ENCODE measurements at regions not wholly inside any gene's neighbourhood (a gene's known extent, or its start where the extent isn't known, plus 50 kb on each side); places are given as distances from the start of the nearest gene placed in this dataset.

- ChIA-PET RAD21 (ENCODE audit: unreplicated experiment) (no interaction called here), CTCF (no interaction called here), POLR2A (interaction anchor here (0.8 kb wide), 1 partner anchor 149 kb away, joined by 3 read pairs; the partner anchor contains the start of gene UQCC2), SMC1A (ENCODE audit: uncharacterized antibody, unreplicated experiment) (interaction anchor here (0.6 to 1.6 kb wide), 2 partner anchors 54 to 154 kb away, joined by 3 to 4 read pairs; no protein-coding TSS in a partner anchor)
- peak; percentile 36; the same call in 1 of the 2 replicates for TF ChIP-seq BACH1 (IDR thresholded peaks at IDR 0.05; ENCODE audit: borderline replicate concordance)
- TF ChIP-seq SIN3A (IDR thresholded peaks at IDR 0.05; ENCODE audit: low read depth, low read length), result no peak
- peak; percentile 87; the same call in 1 of the 2 replicates for TF ChIP-seq TCF3 (IDR thresholded peaks at IDR 0.05; ENCODE audit: borderline replicate concordance, insufficient read depth, low read depth, low read length)
- TF ChIP-seq TCF12 (IDR thresholded peaks at IDR 0.05; ENCODE audit: low read depth, low read length), result peak; percentile 63; the same call in 1 of the 2 replicates
- TF ChIP-seq KAT2A (conservative IDR thresholded peaks at IDR 0.05; ENCODE audit: control insufficient read depth, low read depth, low read length), result no peak
- TF ChIP-seq IRF4 (IDR thresholded peaks at IDR 0.05; ENCODE audit: low read depth, low read length), result peak; percentile 30; the same call in 1 of the 2 replicates
- TF ChIP-seq JUNB (IDR thresholded peaks at IDR 0.05), result peak; percentile 33; the same call in 1 of the 2 replicates
- TF ChIP-seq RUNX3 (IDR thresholded peaks at IDR 0.05; ENCODE audit: low read length), result 0 out of 2 replicates have a peak, but pooled peaks have one; percentile 5
- no peaks in the 10 kb centered on the region for H3K79me2 ChIP-seq (ENCODE audit: control insufficient read depth, insufficient read depth, low read length)
- intact Hi-C loops (cut with micrococcal nuclease; ENCODE audit: unreplicated experiment), result no loop called here
- WGBS (ENCODE audit: insufficient coverage, insufficient replicate concordance, low lambda C conversion rate, missing lambda C conversion rate), result 11% methylated on average over 7 of the region's 7 CpGs
- H3K4me1 ChIP-seq (ENCODE audit: control insufficient read depth, insufficient read depth, low read length), result peaks cover 59% of the 10 kb centered on the region
- in situ Hi-C loops (cut with MboI), result no loop called here
- H3K9me3 ChIP-seq (replicated peaks; ENCODE audit: control insufficient read depth, insufficient read depth, low read length), result peaks cover under 1% of the 10 kb centered on the region; the same call in 2 of the 3 replicates
- DNase-seq (ENCODE audit: low read depth, low spot score), result no peak
- peak overlapping the region; percentile 59 for H3K4me2 ChIP-seq (ENCODE audit: control insufficient read depth, insufficient read depth)
- peak; percentile 90 for FAIRE-seq
- no peak overlapping the region for H3K4me3 ChIP-seq
- no peak overlapping the region for H2AFZ ChIP-seq (ENCODE audit: control insufficient read depth, low read depth, low read length)
- H3K36me3 ChIP-seq (ENCODE audit: control insufficient read depth in 2 of 2, insufficient read depth in 2 of 2, low read length in 1 of 2), result no peaks in the 10 kb centered on the region
- ATAC-seq, result peak; percentile 22
- BruUV-seq (replicated peaks), result no TSS peak
- no peaks in the 10 kb centered on the region for H4K20me1 ChIP-seq (ENCODE audit: control insufficient read depth, insufficient read depth)
- H3K9ac ChIP-seq (ENCODE audit: control insufficient read depth, insufficient read depth, low read length), result no peak overlapping the region
- H3K27ac ChIP-seq (ENCODE audit: control insufficient read depth, insufficient read depth), result no peak overlapping the region; the same call in 1 of the 2 replicates
- H3K27me3 ChIP-seq (replicated peaks in 1 of 2; ENCODE audit: control insufficient read depth in 2 of 2, insufficient read depth in 2 of 2, low read length in 1 of 2), result no peaks in the 10 kb centered on the region
Observed at GRCh38 chr6:33860706-33861474, 57.1 kb upstream of the MLN start.
